Vagina (tissue), 2 donors: ENCODE measurements at regions not wholly inside any gene's neighbourhood (a gene's known extent, or its start where the extent isn't known, plus 50 kb on each side); places are given as distances from the start of the nearest gene placed in this dataset.

ENCODE experiments used
- CTCF ChIP-seq, 3 experiments: fragments of 450-650 bp in 2 of 3; fragments of 200-600 bp in 1 of 3; sonication (generic) in 1 of 3; IDR thresholded peaks; one replicate each; pipeline ENCODE4 v1.5.1; 2017 to 2019; ENCODE audit warnings: antibody characterized with exemption in 3 of 3, mild to moderate bottlenecking in 2 of 3, moderate library complexity in 2 of 3
- POLR2AphosphoS5 ChIP-seq, 2 donors: sonication (generic); formaldehyde crosslinking; IDR thresholded peaks; one replicate each; pipeline ENCODE4 v1.9.0; 2017; ENCODE audit warnings: antibody characterized with exemption in 2 of 2, mild to moderate bottlenecking in 2 of 2, low read depth in 1 of 2; ENCODE audit not compliant: insufficient read depth in 1 of 2

GRCh38 chr4:184540307-184540706 is 66.0 kb upstream of the IRF2 start:
- TF ChIP-seq CTCF (IDR thresholded peaks at IDR 0.05) (no peak), POLR2AphosphoS5 (IDR thresholded peaks at IDR 0.05; ENCODE audit: insufficient read depth in 1 of 2, low read depth in 1 of 2) (no peak)
